Endothelial cell of umbilical vein (primary cell): ENCODE measurements at regions not wholly inside any gene's neighbourhood (a gene's known extent, or its start where the extent isn't known, plus 50 kb on each side); places are given as distances from the start of the nearest gene placed in this dataset.

Experiments
- BruUV-seq: library from RNA; stranded (reverse); fragments of 400-500 nt; replicated peaks from 2 replicates; lab custom pipeline; 2021; lab: Mats Ljungman, UMichigan
- CTCF ChIA-PET: fragments of 300-600, 350-600 bp; sonication (Branson Sonifier 250); formaldehyde crosslinking; loops from one replicate; lab custom pipeline; 2021; ENCODE audit warnings: antibody characterized with exemption, inconsistent platforms; lab: Charles Lee
- POLR2A ChIA-PET: fragments of 300-600, 350-600 bp; sonication (Branson Sonifier 250); formaldehyde crosslinking; loops from one replicate; lab custom pipeline; 2021; ENCODE audit warnings: antibody characterized with exemption, inconsistent platforms; lab: Charles Lee
- DNase-seq: peaks from one replicate; pipeline ENCODE4 v3.0.0-alpha.2; 2011; ENCODE audit warnings: low read depth, low spot score
- FAIRE-seq: peaks from 2 replicates; lab custom pipeline; 2011; peaks lifted over from hg19 to GRCh38; lab: Jason Lieb, UNC
- H2AFZ ChIP-seq: 2 replicates; pipeline ENCODE4 v1.6.0; 2012; ENCODE audit warnings: low read depth, low read length, control low read depth, inconsistent platforms
- H3K27ac ChIP-seq: 2 replicates; pipeline ENCODE4 v1.5.1; 2011; ENCODE audit warnings: low read depth, mild to moderate bottlenecking, control low read depth, low read length, moderate library complexity; ENCODE audit not compliant: insufficient read depth
- H3K27me3 ChIP-seq, 2 experiments: 2 replicates each; pipeline versions ENCODE4 v1.6.0 to v1.6.1; 2011; ENCODE audit warnings: low read length in 2 of 2, mixed read lengths in 1 of 2; ENCODE audit not compliant: control insufficient read depth in 2 of 2, insufficient read depth in 2 of 2
- H3K36me3 ChIP-seq, 2 experiments: 2 replicates in 1 of 2; 3 replicates in 1 of 2; pipeline ENCODE4 v1.5.1; 2011; ENCODE audit warnings: low read length in 2 of 2, mild to moderate bottlenecking in 1 of 2, moderate library complexity in 1 of 2; ENCODE audit not compliant: control insufficient read depth in 2 of 2, insufficient read depth in 2 of 2; ENCODE audit errors: extremely low read depth in 1 of 2
- H3K4me1 ChIP-seq: 3 replicates; pipeline ENCODE4 v1.5.1; 2011; ENCODE audit warnings: mild to moderate bottlenecking, low read length; ENCODE audit not compliant: control insufficient read depth, insufficient read depth; ENCODE audit errors: extremely low read depth
- H3K4me2 ChIP-seq: 2 replicates; pipeline ENCODE4 v1.6.1; 2011; ENCODE audit warnings: low read length, control low read depth, mixed read lengths; ENCODE audit not compliant: insufficient read depth
- H3K4me3 ChIP-seq, 3 experiments: fragments of 200-600 bp in 1 of 3; sonication (generic), shearing (Covaris generic) in 1 of 3; replicated peaks in 1 of 3; 2 replicates each; pipeline ENCODE4 v1.5.1; 2011 to 2016; ENCODE audit warnings: control low read depth in 3 of 3, low read length in 3 of 3, mild to moderate bottlenecking in 2 of 3, inconsistent platforms in 1 of 3, low read depth in 1 of 3, moderate library complexity in 1 of 3; ENCODE audit not compliant: insufficient read depth in 1 of 3
- H3K79me2 ChIP-seq: 2 replicates; pipeline ENCODE4 v1.6.0; 2012; ENCODE audit warnings: low read length, inconsistent platforms; ENCODE audit not compliant: control insufficient read depth, insufficient read depth
- H3K9ac ChIP-seq: replicated peaks from 2 replicates; pipeline ENCODE3; 2011; ENCODE audit warnings: low read length, control low read depth; ENCODE audit not compliant: insufficient read depth; ENCODE audit errors: extremely low read depth
- H3K9me1 ChIP-seq: replicated peaks from 3 replicates; pipeline ENCODE4 v1.6.0; 2011; ENCODE audit warnings: mild to moderate bottlenecking, low read length; ENCODE audit not compliant: control insufficient read depth, insufficient read depth; ENCODE audit errors: extremely low read depth
- H3K9me3 ChIP-seq: replicated peaks from 2 replicates; pipeline ENCODE4 v1.5.1; 2012; ENCODE audit warnings: low read length, inconsistent platforms; ENCODE audit not compliant: control insufficient read depth, insufficient read depth
- H4K20me1 ChIP-seq: replicated peaks from 2 replicates; pipeline ENCODE3; 2011; ENCODE audit warnings: mild to moderate bottlenecking, low read length; ENCODE audit not compliant: control insufficient read depth, insufficient read depth; ENCODE audit errors: extremely low read depth
- CTCF ChIP-seq, 2 donors: IDR thresholded peaks; 1 replicate in 1 of 2; 2 replicates in 1 of 2; pipeline ENCODE4 v1.5.1; 2011; ENCODE audit warnings: low read length in 2 of 2, mild to moderate bottlenecking in 2 of 2, moderate library complexity in 2 of 2, control low read depth in 1 of 2, inconsistent platforms in 1 of 2, low read depth in 1 of 2; ENCODE audit not compliant: insufficient read depth in 1 of 2; ENCODE audit errors: extremely low read depth in 1 of 2
- EZH2 ChIP-seq: IDR thresholded peaks from 2 replicates; pipeline ENCODE4 v1.6.1; 2012; ENCODE audit warnings: borderline replicate concordance, low read depth, mild to moderate bottlenecking, moderate library complexity, low read length, inconsistent platforms; ENCODE audit not compliant: severe bottlenecking
- FOS ChIP-seq: IDR thresholded peaks from 2 replicates; pipeline ENCODE4 v1.6.1; 2011; ENCODE audit warnings: mild to moderate bottlenecking, low read length, moderate library complexity, borderline replicate concordance; ENCODE audit not compliant: insufficient read depth
- GATA2 ChIP-seq: IDR thresholded peaks from 2 replicates; pipeline ENCODE4 v1.7.0; 2011; ENCODE audit warnings: low read depth, mild to moderate bottlenecking, moderate library complexity, mixed read lengths, low read length; ENCODE audit not compliant: insufficient read length, insufficient read depth
- MYC ChIP-seq: IDR thresholded peaks from one replicate; pipeline ENCODE4 v1.6.1; 2011; ENCODE audit warnings: mild to moderate bottlenecking, low read depth, low read length
- POLR2A ChIP-seq: IDR thresholded peaks from 2 replicates; pipeline ENCODE4 v1.6.1; 2012; ENCODE audit warnings: low read depth, mild to moderate bottlenecking, control low read depth, low read length
- POLR2AphosphoS5 ChIP-seq: IDR thresholded peaks from 2 replicates; pipeline ENCODE4 v1.6.1; 2012; ENCODE audit warnings: low read depth, mild to moderate bottlenecking, control low read depth, low read length, moderate library complexity; ENCODE audit not compliant: insufficient read depth
- dilution Hi-C: fragments of 300-500 bp; cut with MboI; formaldehyde crosslinking; loops from one replicate; pipeline ENCODE4 v1.15.0; 2019; ENCODE audit warnings: low sequenced_read_pairs; ENCODE audit not compliant: extremely low pct_ligation_motif_present
- intact Hi-C: fragments of 100-400 bp; cut with micrococcal nuclease; formaldehyde crosslinking; loops from one replicate; pipeline ENCODE4 v1.10.0; 2022

GRCh38 chr20:7712661-7713060 lies 227.6 kb downstream of the HAO1 start:
- H3K27ac ChIP-seq, result no peak overlapping the region
- ChIA-PET POLR2A (no interaction called here), CTCF (no interaction called here)
- no peaks in the 10 kb centered on the region for H4K20me1 ChIP-seq
- intact Hi-C loops, result no loop called here
- H2AFZ ChIP-seq, result no peak overlapping the region
- FAIRE-seq, result no peak
- no peaks in the 10 kb centered on the region for H3K27me3 ChIP-seq
- dilution Hi-C loops, result no loop called here
- H3K9me1 ChIP-seq, result no peaks in the 10 kb centered on the region
- no peaks in the 10 kb centered on the region for H3K79me2 ChIP-seq
- H3K4me2 ChIP-seq, result no peak overlapping the region
- no peak overlapping the region for H3K9ac ChIP-seq
- H3K9me3 ChIP-seq, result no peaks in the 10 kb centered on the region
- H3K4me1 ChIP-seq, result no peaks in the 10 kb centered on the region
- no peak for TF ChIP-seq POLR2AphosphoS5
- no peak for TF ChIP-seq MYC
- peak; percentile 22 for TF ChIP-seq GATA2
- TF ChIP-seq CTCF (IDR thresholded peaks at IDR 0.05; ENCODE audit: extremely low read depth in 1 of 2, insufficient read depth in 1 of 2, low read depth in 1 of 2, low read length in 2 of 2), result no peak
- no peak for TF ChIP-seq EZH2
- peak; percentile 33 for TF ChIP-seq FOS
- TF ChIP-seq POLR2A, result no peak
- no TSS peak for BruUV-seq
- no peak for DNase-seq
- no peak overlapping the region for H3K4me3 ChIP-seq
- H3K36me3 ChIP-seq, result no peaks in the 10 kb centered on the region
